Epithelial cell of prostate (primary cell): ENCODE measurements at regions not wholly inside any gene's neighbourhood (a gene's known extent, or its start where the extent isn't known, plus 50 kb on each side); places are given as distances from the start of the nearest gene placed in this dataset.

Source experiments
- DNase-seq: peaks from one replicate; pipeline ENCODE4 v3.0.0-alpha.2; 2011; ENCODE audit warnings: low read depth, low spot score
- H3K27ac ChIP-seq: fragments of 450-650 bp; 2 replicates; pipeline ENCODE4 v1.5.1; 2017; ENCODE audit warnings: mild to moderate bottlenecking

DNA sequence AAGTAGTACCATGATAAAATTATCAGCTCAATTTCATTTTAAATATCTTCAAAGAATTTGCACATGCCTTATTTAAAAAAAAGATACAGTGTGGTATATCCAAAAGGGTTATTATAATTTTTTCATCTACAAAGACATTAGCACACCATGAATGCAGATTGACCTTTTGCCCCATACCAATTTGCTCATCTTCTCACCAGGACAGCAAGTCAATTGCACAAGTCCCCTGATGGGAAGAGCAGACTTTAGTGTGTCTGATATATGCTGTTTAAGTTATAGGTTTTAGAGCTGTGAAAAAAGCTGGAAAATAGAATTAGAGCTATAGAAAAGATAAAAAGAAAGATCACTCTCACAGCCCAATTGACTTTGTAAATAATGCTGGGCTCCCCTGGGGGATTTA, 325.8 kb upstream of the CDH6 start:
- DNase-seq = no peak
- no peak overlapping the region for H3K27ac ChIP-seq

DNA sequence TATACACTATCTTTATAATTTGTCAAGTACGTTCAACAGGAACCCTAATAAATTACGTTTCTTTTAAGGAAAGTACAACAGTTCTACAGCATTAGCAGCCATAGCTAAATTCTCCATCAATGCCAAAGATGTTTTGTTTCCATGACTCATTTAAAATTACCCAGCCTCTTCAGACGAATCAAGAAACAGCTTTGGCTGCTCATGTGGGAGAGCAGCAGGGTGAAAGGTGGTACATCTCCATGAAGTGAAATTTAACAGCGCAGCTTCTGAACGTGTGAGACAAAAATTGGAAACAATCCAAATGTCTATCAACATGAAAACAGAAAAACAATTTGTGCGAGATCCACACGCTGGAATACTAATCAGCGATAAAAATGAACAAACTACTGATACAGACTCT, 327.3 kb upstream of the CDH6 start:
- H3K27ac ChIP-seq = no peak overlapping the region
- DNase-seq = no peak

DNA sequence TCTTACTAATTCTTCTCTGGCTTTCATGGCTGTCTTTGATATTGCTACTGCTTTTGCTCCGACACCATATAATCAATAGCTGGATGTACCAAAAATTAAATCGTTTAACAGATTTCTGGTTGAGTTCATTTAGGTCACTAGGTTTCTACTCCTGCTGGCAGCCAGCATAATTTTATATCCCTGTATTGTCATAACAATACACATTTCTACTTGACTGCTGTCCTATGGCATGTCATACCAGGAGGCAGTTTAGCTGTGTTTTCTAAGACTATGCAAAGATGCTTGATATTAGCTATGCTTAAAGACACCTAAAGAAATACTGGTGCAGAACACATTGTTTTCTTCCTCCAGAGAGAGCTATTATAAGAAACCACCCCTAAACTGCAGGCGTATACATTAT, 337.2 kb upstream of the CDH6 start:
- no peak for DNase-seq

DNA sequence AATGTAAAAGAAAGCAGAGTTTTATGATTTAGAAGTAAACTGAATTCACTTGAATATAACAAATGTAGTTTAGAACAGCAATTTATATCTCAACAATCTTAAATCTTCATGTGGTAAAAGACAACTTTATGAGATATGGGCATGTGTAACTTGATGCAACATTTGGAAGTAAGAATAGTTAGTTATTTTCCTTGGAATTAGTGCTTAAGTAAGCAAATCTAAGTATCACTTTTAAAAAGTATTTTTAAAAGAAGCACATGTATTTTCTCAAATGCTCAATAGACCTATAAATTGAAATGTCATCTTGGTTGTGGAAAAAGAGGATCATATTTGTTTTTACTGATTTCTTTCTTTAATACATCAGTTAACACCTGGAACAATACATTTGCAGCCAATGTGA, 340.3 kb upstream of the CDH6 start:
- no peak overlapping the region for H3K27ac ChIP-seq
- DNase-seq = no peak

More for the DNA sequence above, 337.2 kb upstream of the CDH6 start:
- H3K27ac ChIP-seq = no peak overlapping the region

DNA sequence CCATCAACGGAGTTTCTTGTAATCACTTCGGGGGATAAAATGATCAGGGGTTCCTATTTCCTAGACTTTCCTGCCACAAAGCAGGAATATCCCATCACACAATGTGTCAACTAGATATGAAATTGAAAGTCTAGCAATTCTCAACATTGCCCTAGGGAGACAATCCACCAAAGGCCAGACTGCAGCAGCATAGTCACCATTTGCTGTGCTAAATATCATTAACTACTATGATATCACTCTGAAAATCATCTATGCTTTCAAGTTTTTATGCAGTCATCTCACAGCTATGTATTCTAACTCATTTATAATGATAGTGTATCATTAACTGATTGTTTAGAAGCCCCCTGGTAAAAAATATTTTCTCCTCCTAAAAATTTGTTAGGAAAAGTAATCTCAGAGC, 342.6 kb upstream of the CDH6 start:
- no peak for DNase-seq
- no peak overlapping the region for H3K27ac ChIP-seq

DNA sequence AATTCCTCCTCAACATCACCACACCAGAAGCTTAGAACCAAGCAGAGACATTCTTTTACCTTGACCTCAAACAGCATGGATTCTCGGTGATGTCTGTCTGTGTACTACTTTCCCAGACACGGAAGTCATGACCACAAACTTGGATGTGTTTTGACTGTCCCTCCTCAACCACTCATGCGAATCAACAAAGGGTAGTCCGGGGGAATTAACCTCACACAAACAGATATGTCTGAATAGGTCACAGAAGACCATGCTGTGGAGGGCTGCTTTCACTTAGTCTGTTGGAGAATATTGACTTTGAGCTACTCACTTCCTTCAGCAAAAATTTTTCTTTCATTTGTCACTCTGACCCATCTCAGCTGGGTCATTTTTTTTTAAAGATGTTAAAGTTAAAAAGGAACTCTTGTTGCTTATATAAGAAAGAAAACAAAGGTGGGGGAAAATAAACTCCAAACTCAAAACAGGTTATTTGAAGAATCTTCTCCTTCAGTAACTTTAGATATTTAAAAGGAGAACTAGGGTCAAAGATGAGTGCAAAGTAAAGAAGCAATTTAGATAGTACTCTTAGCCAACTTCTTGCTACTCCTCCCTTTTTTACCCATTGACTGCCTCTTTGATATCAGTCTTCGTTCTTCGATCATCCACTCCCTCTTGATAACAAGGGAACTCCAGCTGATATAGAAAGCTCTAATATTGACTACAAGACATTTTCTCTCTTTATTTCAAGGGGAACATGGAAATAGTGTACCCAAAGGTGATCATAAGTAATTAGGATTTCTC, 343.4 kb upstream of the CDH6 start:
- no peak overlapping the region for H3K27ac ChIP-seq
- no peak for DNase-seq

DNA sequence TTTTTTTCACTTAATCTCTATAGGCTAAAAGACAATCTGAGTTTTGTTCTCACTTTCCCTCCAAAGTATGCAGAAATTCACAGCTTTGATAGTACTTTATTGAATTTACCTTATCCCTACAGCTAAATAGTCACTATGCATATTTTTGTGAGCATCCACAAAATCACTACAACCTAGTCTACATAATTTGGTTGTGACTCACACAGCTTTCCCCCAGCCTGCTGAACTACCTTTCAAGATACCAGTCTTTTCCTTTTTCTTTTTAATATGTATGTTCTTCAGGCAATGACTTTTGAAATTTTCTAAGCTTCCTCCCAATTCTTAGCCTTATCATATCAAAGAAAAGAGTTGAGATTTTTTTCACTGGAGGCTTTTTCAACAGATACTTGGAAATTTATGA, 347.3 kb upstream of the CDH6 start:
- H3K27ac ChIP-seq = no peak overlapping the region
- DNase-seq = no peak

DNA sequence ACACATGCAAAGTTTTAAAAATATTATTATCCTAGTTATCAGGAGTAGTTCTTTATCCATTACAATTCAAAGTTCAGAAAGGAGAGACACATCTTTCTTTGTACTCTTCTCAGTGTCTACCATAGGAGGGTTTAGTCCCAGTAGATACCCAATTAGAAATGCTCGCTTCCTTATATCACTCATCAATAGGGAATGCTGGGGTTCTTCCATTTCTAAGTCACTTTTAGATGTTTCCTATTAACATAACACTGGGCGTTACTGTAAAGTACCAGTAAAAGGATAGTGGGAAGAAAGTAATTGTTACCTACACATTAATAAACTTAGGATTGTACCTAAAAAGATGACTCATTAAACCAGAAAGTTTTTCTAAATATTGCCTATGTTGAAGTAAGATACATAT, 348.3 kb upstream of the CDH6 start:
- H3K27ac ChIP-seq = no peak overlapping the region
- no peak for DNase-seq

DNA sequence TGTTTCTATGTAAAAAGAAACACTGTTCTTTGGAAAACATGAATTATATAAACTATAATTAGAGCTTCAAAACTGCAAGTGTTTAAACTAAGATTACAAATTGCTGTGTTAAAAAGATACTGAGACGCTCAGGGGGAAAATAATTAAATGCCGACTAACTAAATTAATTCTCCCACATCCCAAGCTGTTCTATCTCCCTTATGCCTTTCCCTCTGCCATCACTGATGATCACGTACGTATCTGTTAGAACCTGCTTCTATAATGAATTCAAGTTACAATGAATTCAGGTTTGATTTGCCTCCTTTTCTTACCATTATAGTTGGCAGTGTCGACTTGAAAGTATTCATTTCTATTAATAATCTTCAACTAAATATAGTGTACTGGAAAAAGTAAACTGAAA, 349.9 kb upstream of the CDH6 start:
- no peak overlapping the region for H3K27ac ChIP-seq
- DNase-seq = no peak

DNA sequence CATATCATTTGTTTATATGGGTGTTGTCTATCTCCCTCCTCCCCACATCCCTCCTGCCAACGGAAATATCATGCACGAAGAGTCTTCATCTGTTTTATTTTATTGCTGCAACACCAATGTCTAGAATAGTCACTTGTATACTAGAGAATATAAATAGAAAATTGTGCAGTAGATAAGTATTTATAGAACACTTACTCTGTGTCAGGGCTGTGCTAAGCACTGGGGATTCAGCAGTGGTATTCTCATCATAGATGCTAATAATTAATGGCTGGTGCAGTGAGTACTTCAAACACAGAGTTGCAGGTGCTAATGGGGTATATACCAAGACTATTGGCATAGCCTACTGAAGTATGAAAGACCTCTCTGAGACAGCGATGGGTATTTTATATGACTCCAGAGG, 353.5 kb upstream of the CDH6 start:
- DNase-seq = no peak
- no peak overlapping the region for H3K27ac ChIP-seq

DNA sequence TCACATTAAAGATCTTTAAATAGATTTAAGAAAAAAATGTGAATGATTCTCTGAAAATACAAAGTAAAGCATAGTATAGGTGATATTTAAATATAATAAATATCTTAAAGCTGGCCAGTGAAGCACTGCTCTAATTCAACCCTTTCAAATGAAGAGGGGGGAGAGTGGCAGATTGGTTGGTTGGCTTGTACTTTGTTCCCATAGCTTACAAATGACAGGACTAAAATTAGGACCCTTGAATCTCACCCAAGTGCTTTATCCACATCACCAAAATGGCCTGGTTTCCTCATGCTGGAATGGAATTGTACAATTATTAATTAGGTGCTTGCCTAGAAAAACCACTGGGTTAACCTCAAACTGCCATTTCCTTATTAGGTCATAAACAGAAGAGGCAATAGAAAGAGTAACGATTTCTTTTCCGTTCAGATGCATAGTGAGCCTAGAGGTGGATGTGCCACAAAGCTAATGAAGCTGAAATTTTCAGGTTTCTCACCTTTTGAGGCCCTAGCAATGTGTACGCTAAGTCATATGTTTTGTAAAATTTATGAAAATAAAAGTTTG, 354.5 kb upstream of the CDH6 start:
- no peak for DNase-seq
- no peak overlapping the region for H3K27ac ChIP-seq

DNA sequence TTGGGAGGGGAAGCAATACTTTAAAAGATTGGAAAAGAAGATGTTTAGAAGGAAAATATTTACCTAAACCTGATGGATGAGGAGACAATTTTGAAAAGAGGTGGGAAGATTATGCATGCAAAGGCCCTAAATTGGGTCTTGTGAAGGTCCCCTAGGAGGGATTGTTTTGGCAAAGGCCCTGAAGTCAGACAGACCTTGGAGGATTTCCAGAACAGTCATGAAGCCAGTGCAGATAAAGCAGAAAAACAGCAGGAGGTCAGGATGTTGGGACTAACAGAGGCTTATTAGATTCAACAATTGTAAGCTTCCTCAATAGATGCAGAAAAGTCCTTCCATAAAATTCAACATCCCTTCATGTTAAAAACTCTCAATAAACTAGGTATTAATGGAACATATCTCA, 361.0 kb upstream of the CDH6 start:
- DNase-seq = no peak

DNA sequence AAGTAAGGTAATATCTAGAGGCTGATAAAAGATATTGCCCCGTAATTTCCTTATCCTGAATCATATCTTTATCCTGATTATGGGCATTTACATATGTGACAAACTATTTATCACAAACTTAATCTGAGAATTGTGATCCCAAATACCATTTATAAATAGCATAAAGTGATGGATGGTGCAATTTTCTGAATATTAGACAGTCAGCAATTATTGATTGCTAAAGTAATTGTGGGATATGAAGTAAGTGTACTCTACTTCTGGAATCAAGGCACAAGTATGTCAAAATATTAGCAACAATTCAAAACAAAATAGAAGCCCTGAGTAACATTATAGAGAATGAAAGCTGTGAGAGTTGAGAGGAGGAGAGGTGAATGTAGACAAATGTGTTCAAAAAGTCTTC, 361.9 kb upstream of the CDH6 start:
- DNase-seq = no peak
- H3K27ac ChIP-seq = no peak overlapping the region

More for the DNA sequence above, 361.0 kb upstream of the CDH6 start:
- H3K27ac ChIP-seq = no peak overlapping the region

DNA sequence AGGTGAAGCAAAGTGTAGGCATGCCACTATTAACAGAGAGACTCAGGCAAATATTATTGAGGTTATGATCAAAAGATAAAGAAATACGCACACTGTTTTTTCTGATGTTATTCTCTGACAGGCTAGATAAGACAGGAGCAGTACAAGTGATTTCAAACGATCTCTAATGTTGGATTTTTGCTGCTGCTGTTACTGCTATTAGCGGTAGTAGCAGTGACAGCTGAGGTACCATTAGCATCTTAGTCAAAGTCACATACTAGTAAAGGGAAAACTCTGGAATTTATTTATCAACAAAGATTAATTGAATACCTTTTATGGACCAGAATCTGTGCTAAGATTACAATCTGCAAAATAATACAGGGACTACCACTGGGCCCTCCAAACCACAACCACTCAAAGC, 362.4 kb upstream of the CDH6 start:
- DNase-seq = no peak
- H3K27ac ChIP-seq = no peak overlapping the region

DNA sequence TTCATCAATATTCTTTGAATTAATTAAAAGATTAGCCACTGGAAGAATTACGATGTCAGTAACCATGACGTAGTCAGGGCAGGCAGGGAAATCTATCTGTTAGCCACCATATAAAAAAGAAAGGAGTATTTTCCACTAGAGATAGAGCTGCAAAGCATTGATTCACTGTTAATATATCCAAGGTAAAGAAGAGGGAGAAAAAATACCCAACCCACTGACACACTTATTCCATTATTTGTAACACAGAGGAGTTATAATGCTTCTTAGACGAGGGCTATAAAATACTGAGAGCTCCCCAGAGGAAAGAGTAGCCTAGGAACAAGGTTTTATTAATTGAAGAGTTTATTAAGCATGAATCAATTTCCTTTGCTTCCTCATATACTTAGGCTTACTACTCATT, 382.2 kb upstream of the CDH6 start:
- no peak for DNase-seq
- H3K27ac ChIP-seq = no peak overlapping the region

DNA sequence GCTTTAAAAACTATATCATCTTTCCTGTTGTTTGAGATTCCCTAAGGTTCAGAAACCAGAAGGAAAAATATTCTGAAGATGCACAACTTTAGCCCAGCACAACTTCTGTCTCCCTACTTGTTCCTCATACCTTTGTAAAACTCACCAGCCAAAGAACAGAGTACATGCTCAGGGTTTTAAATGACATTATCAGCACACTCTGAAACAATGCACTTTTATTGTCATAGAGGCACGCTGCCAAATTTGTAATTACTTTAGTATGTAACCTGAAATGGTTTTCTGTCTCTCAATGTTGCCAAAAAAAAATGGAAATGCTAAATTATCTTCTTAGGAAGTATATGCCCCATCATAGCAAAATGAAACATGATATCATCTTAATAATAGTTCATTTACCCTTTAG, 383.6 kb upstream of the CDH6 start:
- H3K27ac ChIP-seq = no peak overlapping the region
- DNase-seq = no peak

DNA sequence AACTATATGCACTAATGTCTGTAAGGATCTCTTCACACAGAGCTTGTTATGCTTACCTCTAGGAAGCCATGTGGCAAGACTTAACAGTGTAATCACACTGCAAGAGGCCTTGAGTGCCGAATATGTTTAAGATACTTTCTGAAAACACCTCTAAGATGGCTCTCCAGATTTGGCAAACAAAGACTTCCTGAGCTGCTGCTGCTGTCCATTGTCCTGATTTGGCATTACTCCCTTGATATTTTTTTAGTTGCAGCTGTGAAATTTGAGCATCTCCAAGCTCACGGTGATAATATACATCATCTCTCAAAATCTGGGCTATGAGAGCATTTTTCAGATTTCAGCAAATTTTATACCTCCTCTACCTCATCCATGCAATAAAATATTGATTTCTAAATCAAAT, 384.5 kb upstream of the CDH6 start:
- no peak for DNase-seq
- H3K27ac ChIP-seq = no peak overlapping the region

DNA sequence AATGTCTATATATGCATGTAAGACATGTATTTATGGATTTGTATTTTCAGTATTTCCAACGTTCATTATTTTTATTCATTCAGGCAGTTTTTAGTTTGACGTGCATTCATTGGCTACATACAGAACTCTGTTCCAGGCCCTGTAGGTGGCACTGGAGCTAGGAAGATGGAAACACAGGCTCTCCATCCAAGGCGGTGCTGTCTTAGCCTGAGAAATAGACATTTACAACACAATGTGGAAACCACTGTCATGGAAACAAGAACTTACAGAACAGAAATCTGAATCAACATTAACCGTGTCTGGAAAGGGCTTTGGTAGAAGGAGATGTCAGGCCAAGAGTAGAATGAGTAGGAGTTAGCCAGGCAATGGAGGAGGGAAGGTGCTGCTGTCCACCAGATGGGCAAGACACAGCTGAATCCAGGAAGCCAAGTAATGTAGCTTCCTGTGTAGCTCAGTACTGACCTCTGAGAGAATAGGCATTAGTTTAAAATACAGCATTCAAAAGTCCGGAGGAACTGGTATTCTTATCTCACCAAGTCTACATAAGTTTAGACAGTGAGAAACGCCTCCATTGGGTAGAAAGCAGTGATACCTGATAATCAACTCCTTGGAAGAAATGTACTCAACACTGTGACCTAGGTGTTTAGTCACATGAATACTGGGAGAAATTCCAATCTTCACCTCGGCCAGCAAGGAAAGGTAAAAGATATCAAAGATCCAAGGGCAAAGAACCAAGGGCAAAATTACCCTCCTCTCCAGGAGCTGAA, 388.6 kb upstream of the CDH6 start:
- H3K27ac ChIP-seq = no peak overlapping the region
- no peak for DNase-seq

DNA sequence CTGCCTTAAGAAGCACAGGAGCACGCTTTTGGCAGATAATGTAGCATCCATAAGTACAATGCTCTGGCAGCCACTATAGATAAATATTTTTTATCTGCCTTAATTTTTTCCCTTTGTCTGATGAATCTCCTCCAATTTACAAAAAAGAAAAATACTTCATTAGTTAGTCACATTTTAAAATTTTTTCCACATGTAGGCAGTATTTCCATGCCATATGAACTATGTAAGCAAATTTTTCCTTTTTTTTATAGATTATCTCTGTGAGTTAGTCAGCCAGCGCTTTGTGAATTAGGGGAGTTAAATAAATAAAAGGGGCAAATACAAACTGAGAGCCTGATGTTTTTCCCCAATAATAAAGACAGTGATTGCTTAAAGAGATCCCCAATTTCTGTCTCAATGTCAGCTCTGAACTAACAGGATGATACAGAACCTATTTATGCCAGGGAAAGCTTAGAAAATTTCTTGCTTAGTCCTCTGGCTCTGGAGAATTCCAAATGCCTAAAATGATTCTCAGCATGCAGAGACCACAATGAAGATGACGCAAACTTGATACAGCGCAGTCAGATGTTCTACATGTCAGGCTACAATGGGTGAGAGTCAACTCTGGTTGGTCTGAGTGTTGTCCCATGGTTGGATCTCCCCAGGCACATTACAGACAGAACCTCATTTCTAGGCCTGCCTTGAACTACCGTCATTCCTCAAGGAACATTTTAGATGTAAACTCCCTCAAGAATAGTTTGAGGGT, 390.4 kb upstream of the CDH6 start:
- no peak overlapping the region for H3K27ac ChIP-seq
- DNase-seq = no peak

DNA sequence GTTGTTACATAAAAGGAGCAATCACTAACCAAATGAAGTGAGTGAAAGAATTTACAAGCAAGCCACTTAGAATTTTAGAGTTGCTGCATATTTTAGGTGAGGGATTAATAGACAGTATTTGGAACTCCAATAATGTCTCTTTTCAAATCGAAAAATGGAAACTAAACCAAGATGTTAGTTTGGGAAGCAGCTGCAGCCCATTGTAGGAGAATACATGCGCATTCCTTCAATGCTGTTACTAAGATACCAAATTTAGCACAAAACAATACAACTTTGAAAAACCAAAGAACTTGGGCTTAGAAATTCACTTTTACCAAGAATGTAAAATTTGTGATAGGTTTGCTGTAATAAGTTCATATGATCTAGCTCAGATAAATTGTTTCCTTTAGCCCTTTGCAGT, 411.8 kb upstream of the CDH6 start:
- no peak for DNase-seq

More for the DNA sequence above, 411.8 kb upstream of the CDH6 start:
- no peak overlapping the region for H3K27ac ChIP-seq
